Activated CD8-positive, alpha-beta memory T cell treated with anti-CD3 and anti-CD28 coated beads for 4 hours (primary cell): ENCODE measurements at regions not wholly inside any gene's neighbourhood (a gene's known extent, or its start where the extent isn't known, plus 50 kb on each side); places are given as distances from the start of the nearest gene placed in this dataset.
"Not testable (repeated sequence)": the region's sequence is repeated elsewhere in the genome, so short reads cannot be mapped to it uniquely, and the experiment has no call there.

Experiments used
- DNase-seq, 2 donors: peaks; one replicate each; pipeline ENCODE4 v3.0.0-alpha.2; 2020; ENCODE audit warnings: low read depth in 2 of 2

GRCh38 chr13:33340631-33341030 is 55.1 kb upstream of the STARD13 start:
- no peak for DNase-seq

DNA sequence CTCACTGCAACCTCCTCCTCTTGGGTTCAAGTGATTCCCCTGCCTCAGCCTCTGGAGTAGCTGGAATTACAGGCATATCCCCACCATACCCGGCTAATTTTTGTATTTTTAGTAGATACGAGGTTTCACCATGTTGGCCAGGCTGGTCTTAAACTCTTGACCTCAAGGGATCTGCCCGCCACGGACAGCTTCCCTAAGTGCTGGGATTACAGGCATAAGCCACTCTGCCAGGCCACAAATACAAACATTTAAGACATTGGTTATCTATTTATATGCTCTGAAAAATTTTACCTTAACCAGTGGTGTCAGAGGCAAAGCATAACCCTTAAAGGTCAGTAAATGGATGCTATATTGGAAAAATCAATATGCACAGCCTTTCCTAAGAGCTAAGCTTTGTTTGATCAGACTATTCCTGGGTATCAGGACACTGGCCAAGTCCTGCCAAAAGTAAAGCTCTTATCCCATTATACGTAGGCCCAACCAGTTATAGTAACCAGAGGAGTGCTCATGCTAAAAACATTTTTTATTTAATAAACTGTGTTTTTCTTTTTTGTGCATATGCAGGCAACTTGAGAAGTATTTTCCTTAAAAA is 56.4 kb upstream of the STARD13 start:
- no peak for DNase-seq

GRCh38 chr13:33345842-33346241 is 60.3 kb upstream of the STARD13 start:
- no peak for DNase-seq

DNA sequence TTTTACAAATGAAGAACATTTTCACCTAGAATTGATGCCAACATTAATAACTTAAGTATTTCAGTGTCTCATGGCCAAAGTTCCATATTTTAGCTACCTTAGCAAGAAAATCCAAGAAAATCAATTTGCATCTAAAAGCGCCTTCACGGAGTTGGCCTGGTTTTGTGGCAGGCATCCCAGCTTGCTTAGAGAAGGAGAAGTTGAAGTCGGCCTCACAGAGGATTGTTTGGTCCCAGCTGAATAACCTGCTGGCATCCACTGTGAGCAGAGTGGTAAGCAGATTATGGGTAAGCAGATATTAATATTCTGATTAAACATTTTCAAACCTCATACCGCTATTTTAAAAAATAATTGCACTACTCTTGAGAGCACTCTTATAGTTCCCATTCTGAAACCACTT is 62.3 kb upstream of the STARD13 start:
- no peak for DNase-seq

DNA sequence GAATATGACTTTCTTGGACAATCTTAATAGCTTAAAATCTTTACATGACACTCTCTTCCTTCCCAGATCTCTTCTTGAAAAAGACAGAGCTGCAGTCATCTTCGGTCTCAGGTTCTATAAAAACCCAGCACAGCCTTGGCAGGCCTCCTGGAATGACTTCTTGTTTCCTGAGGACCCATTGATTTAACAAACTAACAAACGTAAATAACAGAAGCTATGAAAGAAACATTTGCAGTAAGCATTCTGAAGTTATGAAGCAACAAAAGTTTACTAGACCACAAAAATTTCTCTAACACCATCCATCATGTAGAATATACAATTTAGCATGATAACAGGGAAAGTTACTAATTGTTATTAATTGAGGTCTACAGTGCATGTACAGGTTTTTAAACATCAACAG is 62.8 kb upstream of the STARD13 start:
- no peak for DNase-seq

DNA sequence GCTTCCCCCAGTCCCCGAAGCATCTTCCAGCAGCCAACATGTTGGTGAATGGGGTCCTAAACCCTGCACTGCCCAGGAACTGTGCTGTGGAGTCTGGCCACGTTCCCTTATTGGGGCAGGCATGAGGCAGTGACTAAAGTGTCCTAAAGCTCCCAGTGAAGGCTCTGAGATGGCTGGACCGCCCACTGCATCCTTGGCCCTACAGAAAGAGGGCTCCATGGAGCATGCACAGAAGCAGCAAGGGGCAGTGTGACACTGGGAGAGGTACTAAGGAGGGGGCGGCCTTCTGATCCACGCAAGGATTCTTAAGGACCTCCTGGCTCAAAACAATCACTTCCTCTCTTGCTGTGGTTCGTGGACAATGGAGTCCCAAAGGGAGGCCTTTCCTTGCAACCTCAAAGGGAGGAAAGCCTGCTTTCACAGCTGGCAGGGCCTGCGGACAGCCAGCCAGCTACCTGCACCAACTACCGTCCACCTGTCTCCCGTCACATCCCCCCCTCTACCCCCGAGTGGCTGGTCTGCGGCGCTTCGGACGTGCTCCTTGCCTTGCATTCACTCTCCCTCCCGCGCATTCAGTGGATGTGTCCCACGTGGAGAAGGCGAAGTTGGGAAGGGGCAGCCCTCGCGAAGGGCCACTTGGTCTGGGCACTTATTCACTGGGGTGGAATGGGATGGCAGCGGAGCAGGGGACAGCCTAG is 63.9 kb upstream of the STARD13 start:
- DNase-seq, result no peak

DNA sequence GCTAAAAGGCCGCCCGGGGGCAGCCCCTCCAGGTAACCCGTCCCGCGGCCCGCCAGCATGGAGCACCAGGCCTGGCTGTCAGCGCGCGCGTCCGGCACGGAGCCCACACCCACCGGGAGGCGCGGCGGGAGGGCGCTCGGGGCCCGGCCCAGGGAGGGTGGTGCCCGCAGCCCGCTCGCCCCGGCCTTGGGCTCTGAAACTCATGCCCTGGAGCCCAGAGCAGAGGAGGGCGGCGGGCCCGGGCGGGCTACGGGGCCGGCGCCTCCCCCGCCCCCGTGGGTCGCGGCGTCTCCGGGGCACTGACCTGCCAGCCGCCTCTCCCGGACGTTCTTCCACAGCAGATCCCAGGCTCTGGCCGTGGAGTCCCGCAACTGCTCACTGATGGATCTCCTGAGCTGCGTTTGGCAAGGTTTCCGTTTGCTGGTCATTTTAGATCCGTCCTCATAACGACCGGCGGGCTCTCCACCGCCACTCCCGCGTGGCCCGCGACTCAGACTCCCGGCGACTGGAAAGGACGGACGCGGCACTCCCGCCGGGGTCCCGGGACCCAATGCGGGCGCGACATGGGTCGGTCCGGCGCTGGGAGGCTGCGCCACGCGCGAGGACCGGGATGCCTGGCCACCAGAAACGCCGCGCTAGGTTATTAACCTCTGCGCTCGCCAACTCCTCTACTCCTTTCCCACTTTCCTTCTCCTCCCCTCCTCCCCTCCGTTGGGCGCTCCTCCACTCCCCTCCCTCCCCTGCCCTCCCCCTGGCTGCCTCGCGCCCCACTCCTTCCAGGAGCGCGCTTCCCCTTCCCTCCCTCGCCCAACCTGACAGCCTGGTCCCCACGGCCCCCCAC is 64.7 kb upstream of the STARD13 start:
- DNase-seq, result no peak

DNA sequence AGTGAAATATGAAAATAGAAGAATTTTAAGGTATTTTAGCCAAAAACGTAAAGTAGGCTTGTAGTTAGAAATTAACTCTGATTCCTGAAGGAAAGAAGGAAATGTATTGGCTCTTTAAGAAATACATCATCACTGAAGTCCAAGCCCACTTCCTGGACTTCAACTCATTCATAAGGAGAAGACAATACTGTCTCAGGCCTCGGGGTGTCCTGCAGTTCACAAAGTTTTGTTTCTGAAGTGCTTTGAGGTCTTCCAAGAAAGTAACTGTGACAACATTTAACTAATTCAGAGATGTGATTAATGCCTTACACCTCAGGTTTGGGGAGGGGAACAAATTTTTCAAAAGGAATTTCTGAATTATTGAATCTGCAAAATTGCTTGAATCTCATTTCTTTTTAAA is 65.8 kb upstream of the STARD13 start:
- no peak for DNase-seq

- DNase-seq, result no peak
These were observed 66.5 kb upstream of the STARD13 start for GRCh38 chr13:33352041-33352440.

DNA sequence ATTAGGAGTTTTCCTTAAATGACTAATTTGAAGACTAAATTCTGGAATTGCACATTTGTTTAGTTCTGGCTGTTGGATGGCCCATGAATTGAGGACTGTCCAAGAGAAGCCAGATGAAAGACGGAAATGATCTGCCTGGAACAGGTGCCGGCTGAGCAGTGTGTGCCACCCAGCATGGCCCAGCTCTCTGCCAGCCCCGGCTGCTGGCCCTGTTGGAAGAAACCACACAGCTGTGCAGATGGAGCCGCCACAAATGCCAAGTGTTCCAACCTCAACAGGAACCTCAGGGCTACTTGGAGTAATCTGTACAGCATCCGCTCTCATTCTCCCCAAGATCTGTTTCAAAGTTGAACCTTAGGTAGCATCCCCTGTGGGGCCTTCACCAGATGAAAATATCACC is 67.0 kb upstream of the STARD13 start:
- no peak for DNase-seq

- no peak for DNase-seq
These were observed 67.7 kb upstream of the STARD13 start for GRCh38 chr13:33353210-33353609.

GRCh38 chr13:33353646-33354045 is 68.1 kb upstream of the STARD13 start:
- DNase-seq, result no peak

GRCh38 chr13:33355201-33355895 is 69.8 kb upstream of the STARD13 start:
- no peak for DNase-seq

DNA sequence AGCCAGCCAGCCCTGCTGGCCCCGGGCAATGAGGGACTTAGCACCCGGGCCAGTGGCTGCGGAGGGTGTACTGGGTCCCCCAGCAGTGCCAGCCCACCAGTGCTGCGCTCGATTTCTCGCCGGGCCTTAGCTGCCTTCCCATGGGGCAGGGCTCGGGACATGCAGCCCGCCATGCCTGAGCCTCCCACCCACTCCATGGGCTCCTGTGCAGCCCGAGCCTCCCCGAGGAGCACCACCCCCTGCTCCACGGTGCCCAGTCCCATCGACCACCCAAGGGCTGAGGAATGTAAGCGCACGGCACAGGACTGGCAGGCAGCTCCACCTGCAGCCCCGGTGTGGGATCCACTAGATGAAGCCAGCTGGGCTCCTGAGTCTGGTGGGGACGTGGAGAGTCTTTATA is 72.5 kb upstream of the STARD13 start:
- not testable (repeated sequence) for DNase-seq

GRCh38 chr13:33362986-33363727 is 77.6 kb upstream of the STARD13 start:
- no peak for DNase-seq

- no peak for DNase-seq
These were observed 78.6 kb upstream of the STARD13 start for GRCh38 chr13:33364192-33364591.

- DNase-seq, result no peak
These were observed 81.0 kb upstream of the STARD13 start for GRCh38 chr13:33366469-33367062.

DNA sequence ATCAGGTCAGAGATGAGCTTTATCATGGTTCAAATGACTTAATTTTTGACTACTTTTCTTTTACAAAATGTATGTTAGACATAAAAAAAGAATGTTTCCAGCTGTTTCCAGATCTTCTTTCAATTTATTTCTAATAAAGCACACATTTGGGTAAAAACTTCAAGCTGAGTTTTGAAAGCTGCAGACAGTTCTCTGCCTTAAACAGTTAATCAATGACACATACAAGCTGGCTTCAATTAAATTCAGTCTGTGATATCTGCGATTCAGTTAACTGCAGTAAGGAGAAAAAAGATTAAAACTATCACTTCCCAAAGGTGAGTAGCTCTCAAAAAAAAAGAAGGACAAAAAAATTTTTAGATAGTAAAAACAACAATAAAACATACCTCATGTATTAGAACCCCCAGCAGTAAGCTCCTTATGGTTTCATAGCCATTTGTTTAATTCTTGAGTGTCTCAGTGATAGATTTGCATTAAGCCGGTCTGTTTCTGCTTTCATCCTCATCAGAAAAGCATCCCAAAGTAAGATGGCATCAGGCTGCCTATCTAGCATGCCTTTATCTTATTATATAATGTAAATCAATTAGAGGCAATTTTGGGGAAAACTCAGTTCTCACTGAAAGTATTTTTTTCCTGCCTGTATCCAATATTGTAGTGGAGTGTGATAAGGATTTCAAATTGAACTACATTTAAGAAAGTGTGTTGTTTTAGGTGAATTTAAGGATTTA is 81.8 kb upstream of the STARD13 start:
- DNase-seq, result no peak

DNA sequence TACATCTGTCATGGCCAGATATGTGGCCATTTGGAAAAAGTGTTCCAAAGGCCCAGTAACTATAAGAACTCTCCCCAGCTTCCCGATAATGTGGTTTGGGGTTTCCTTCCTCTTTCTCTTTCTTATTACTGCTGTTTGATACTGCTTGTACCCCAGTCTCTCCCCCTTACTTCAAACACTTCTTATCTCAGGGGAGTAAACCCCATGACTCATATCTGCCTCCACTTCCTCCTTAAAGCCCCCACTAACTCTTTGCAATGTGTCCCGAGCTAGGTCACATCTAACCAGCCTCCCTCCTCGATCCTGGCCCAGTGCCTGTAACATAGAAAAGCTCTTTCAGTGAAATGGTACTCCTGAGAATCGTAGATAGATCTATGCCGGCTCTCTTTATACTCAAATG is 82.4 kb upstream of the STARD13 start:
- no peak for DNase-seq

GRCh38 chr13:33369073-33369472 is 83.5 kb upstream of the STARD13 start:
- DNase-seq, result no peak
